ENCODE measurements at regions not wholly inside any gene's neighbourhood (a gene's known extent, or its start where the extent isn't known, plus 50 kb on each side); places are given as distances from the start of the nearest gene placed in this dataset.

DNA sequence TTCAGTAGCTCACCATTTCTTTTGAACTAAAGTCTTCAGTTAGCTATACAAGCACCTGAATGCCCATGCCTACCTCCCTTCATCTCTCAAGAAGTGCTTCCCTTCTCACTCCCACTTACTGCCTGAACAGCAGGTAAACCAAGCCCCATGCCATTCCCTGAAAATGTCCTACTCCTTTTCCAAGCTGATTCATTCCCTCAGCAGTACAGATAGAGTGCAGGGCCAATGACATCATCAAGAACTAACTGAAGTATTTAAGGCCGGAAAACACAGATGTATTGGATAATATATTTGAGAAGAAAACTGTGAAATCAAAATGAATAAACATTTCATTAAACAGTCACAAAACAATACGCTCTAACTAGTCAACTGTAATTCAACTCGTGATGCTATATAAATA lies 478.8 kb upstream of the CDH11 start:
- peaks cover 27% of the 10 kb centered on the region for H3K4me1 Mint-ChIP-seq
- TF ChIP-seq, protein P1, sequence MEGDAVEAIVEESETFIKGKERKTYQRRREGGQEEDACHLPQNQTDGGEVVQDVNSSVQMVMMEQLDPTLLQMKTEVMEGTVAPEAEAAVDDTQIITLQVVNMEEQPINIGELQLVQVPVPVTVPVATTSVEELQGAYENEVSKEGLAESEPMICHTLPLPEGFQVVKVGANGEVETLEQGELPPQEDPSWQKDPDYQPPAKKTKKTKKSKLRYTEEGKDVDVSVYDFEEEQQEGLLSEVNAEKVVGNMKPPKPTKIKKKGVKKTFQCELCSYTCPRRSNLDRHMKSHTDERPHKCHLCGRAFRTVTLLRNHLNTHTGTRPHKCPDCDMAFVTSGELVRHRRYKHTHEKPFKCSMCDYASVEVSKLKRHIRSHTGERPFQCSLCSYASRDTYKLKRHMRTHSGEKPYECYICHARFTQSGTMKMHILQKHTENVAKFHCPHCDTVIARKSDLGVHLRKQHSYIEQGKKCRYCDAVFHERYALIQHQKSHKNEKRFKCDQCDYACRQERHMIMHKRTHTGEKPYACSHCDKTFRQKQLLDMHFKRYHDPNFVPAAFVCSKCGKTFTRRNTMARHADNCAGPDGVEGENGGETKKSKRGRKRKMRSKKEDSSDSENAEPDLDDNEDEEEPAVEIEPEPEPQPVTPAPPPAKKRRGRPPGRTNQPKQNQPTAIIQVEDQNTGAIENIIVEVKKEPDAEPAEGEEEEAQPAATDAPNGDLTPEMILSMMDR (IDR thresholded peaks at IDR 0.05) = no peak
- peaks cover 10% of the 10 kb centered on the region for H3K36me3 Mint-ChIP-seq (ENCODE audit: low read depth)
- no peak for DNase-seq
- H3K27ac Mint-ChIP-seq = peak overlapping the region; percentile 96
- H3K9me3 Mint-ChIP-seq = peaks cover 24% of the 10 kb centered on the region
- no peak overlapping the region for H3K4me3 Mint-ChIP-seq
- no peaks in the 10 kb centered on the region for H3K27me3 Mint-ChIP-seq (ENCODE audit: low read depth, poor library complexity)

DNA sequence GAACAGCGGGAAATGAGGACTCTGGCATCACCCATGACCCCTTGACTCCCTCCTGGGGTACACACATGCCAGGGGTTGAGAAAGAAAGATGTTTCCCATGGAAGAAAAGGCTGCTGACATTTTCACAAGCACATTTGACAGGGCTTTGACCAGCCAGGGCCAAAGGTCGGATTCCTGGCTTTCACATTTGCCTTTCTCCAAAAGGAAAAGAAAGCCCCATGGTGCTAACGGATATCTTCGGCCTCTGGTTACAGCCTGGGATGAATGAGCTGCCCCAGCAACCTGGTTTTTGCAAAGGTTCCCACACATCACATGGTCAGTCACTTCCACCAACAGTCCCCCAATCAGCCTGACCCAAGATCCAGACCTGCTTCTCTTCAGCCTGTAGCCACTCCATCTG lies 478.2 kb upstream of the CDH11 start:
- TF ChIP-seq, protein P1 (IDR thresholded peaks at IDR 0.05) = no peak

DNA sequence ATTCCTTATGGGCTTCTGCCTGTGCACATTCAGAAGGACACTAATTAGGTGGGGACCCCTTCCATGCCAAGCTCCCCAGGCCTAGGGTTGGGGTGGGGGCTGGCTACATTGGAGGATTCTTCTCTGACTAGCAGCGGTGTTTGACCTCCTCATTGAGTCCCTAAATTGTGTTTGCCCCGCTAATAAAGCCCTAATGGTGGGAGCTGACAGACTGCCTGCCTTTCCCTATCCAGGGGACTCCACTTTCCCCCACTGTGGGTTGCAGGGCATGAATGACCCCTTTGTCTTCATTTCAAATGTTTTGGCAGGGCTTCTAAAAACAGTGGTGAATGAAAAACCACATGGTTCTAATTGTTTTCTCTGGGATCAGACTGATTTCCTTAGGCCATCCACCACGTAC lies 476.8 kb upstream of the CDH11 start:
- Mint-ChIP-seq H3K4me3 (no peak overlapping the region), H3K4me1 (peaks cover 27% of the 10 kb centered on the region), H3K27me3 (ENCODE audit: low read depth, poor library complexity) (peaks cover under 1% of the 10 kb centered on the region), H3K9me3 (peaks cover 25% of the 10 kb centered on the region), H3K27ac (peak overlapping the region; percentile 63), H3K36me3 (ENCODE audit: low read depth) (peaks cover 10% of the 10 kb centered on the region)
- TF ChIP-seq, protein P1 (IDR thresholded peaks at IDR 0.05) = no peak
- no peak for DNase-seq

More for the DNA sequence above, 478.2 kb upstream of the CDH11 start:
- H3K27ac Mint-ChIP-seq = peak overlapping the region; percentile 96
- DNase-seq = peak; percentile 33
- H3K36me3 Mint-ChIP-seq (ENCODE audit: low read depth) = peaks cover 10% of the 10 kb centered on the region
- H3K27me3 Mint-ChIP-seq (ENCODE audit: low read depth, poor library complexity) = no peaks in the 10 kb centered on the region
- peaks cover 25% of the 10 kb centered on the region for H3K9me3 Mint-ChIP-seq
- H3K4me3 Mint-ChIP-seq = no peak overlapping the region
- peaks cover 27% of the 10 kb centered on the region for H3K4me1 Mint-ChIP-seq

DNA sequence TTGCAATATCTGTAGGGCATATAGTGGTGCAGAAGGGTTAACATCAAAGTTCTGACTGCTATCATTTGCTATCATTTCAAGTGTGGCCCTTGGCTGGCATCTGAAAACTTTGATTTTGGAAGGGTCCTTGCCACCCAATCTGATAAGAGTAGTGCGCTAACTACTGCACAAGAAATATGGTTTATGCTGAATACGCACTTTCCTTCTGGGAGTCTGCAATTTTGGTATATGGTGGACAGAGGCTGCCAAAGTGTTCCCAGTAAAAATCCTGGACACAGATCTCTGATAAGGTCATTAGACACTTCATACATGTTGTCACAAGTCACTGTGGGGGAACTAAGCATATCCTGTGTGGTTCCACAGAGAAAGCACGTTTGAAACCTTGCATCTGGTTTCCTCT lies 461.6 kb upstream of the CDH11 start:
- Mint-ChIP-seq H3K4me1 (peaks cover 16% of the 10 kb centered on the region), H3K27me3 (ENCODE audit: low read depth, poor library complexity) (peaks cover 3% of the 10 kb centered on the region), H3K36me3 (ENCODE audit: low read depth) (no peaks in the 10 kb centered on the region), H3K27ac (no peak overlapping the region), H3K9me3 (no peaks in the 10 kb centered on the region), H3K4me3 (no peak overlapping the region)
- DNase-seq = no peak
- TF ChIP-seq, protein P1 (IDR thresholded peaks at IDR 0.05) = no peak

DNA sequence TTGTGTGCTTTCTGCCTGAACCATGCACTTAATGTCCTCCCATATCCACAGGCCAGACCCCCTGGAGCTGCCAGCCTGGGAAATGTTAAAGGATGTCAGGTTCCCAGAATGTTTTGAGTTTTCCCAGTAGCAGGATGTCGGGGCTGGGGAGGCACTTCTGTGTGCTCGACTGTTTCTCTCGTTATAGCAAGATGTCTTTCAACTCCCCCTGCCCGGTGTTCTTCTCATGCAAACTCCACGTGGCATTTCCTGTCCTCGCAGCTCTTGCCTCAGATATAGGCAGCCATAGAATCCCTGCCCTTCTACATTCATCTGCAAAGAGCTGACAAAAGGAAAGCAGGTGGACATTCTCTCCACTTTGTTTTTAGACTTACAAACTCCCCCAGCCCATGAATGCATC lies 457.2 kb upstream of the CDH11 start:
- Mint-ChIP-seq H3K27me3 (ENCODE audit: low read depth, poor library complexity) (peaks cover 6% of the 10 kb centered on the region), H3K36me3 (ENCODE audit: low read depth) (no peaks in the 10 kb centered on the region), H3K27ac (peak overlapping the region; percentile 20), H3K4me1 (peaks cover 16% of the 10 kb centered on the region), H3K9me3 (peaks cover 6% of the 10 kb centered on the region), H3K4me3 (no peak overlapping the region)
- TF ChIP-seq, protein P1 (IDR thresholded peaks at IDR 0.05) = no peak
- DNase-seq = no peak

DNA sequence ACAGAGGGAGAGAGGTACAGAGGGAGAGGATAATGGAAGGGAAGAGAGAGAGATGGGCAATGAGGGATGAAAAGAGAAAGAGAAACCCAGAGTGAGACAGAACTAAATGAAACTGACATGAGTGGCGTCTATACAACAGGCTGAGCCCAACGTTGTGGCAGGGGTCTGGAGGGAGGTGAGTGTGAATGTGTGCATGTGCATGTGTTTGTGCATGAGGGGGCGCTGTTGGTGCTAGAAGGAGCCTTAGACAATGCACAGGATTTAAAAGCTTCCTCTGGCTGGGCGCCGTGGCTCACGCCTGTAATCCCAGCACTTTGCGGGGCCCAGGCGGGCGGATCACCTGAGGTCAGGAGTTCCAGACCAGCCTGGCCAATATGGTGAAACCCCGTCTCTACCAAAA lies 454.8 kb upstream of the CDH11 start:
- no peak for DNase-seq
- Mint-ChIP-seq H3K36me3 (ENCODE audit: low read depth) (no peaks in the 10 kb centered on the region), H3K9me3 (peaks cover 6% of the 10 kb centered on the region), H3K27me3 (ENCODE audit: low read depth, poor library complexity) (peaks cover 6% of the 10 kb centered on the region), H3K4me3 (no peak overlapping the region), H3K4me1 (peaks cover 16% of the 10 kb centered on the region), H3K27ac (peak overlapping the region; percentile 75)
- TF ChIP-seq, protein P1 (IDR thresholded peaks at IDR 0.05) = no peak
